K562 (cell line): ENCODE measurements at regions not wholly inside any gene's neighbourhood (a gene's known extent, or its start where the extent isn't known, plus 50 kb on each side); places are given as distances from the start of the nearest gene placed in this dataset.

Experiments
- ATAC-seq: fragments of 200-7000 bp; cut with Tn5 transposase; 3 replicates; pipeline ENCODE4 v1.9.1; 2020; ENCODE audit warnings: moderate library complexity
- BruUV-seq: library from RNA; stranded (reverse); fragments of 400-500 nt; replicated peaks from 2 replicates; lab custom pipeline; 2021; lab: Mats Ljungman, UMichigan
- CTCF ChIA-PET: fragments of 300-600 bp; formaldehyde crosslinking; extraction: SDS; loops from one replicate; lab custom pipeline; 2021; ENCODE audit warnings: low intra/inter-chr PET ratio; lab: Yijun Ruan, JAX
- POLR2A ChIA-PET: fragments of 300-600, 350-650 bp; sonication (Branson Sonifier 250); formaldehyde crosslinking; extraction: SDS; loops from one replicate; lab custom pipeline; 2021; ENCODE audit warnings: antibody characterized with exemption, inconsistent platforms; lab: Yijun Ruan, JAX
- DNase-seq, 4 experiments: peaks; one replicate each; pipeline versions ENCODE4 v3.0.0 to v3.0.0-alpha.2; 2011 to 2018; ENCODE audit warnings: low spot score in 3 of 4, mixed read lengths in 3 of 4; ENCODE audit errors: extremely low read depth in 1 of 4
- FAIRE-seq: peaks from 2 replicates; lab custom pipeline; 2011; peaks lifted over from hg19 to GRCh38; lab: Jason Lieb, UNC
- H2AFZ ChIP-seq: 2 replicates; pipeline ENCODE4 v1.6.0; 2011; ENCODE audit warnings: low read depth, low read length, control low read depth, inconsistent platforms
- H3K27ac ChIP-seq: fragments of 200-600 bp; 3 replicates; pipeline ENCODE4 v1.8.0; 2011; ENCODE audit warnings: low read depth, mild to moderate bottlenecking, control low read depth, inconsistent platforms, low read length, moderate library complexity, mixed read lengths; ENCODE audit errors: extremely low read depth
- H3K27me3 ChIP-seq, 2 experiments: fragments of 300-600 bp in 1 of 2; 2 replicates in 1 of 2; 3 replicates in 1 of 2; pipeline versions ENCODE4 v1.6.0 to v1.8.0; 2011; ENCODE audit warnings: inconsistent platforms in 2 of 2, low read length in 2 of 2, mild to moderate bottlenecking in 1 of 2, mixed read lengths in 1 of 2, moderate library complexity in 1 of 2; ENCODE audit not compliant: control insufficient read depth in 2 of 2, insufficient read depth in 2 of 2
- H3K36me3 ChIP-seq: fragments of 300-600 bp; 3 replicates; pipeline ENCODE4 v1.8.0; 2011; ENCODE audit warnings: mild to moderate bottlenecking, low read length, inconsistent platforms; ENCODE audit not compliant: control insufficient read depth, insufficient read depth
- H3K4me1 ChIP-seq, 2 experiments: fragments of 200-600 bp in 1 of 2; replicated peaks in 1 of 2; 2 replicates in 1 of 2; 3 replicates in 1 of 2; pipeline versions ENCODE4 v1.5.1 to v1.8.0; 2011; ENCODE audit warnings: inconsistent platforms in 2 of 2, low read length in 2 of 2, mild to moderate bottlenecking in 1 of 2, mixed read lengths in 1 of 2, moderate library complexity in 1 of 2; ENCODE audit not compliant: control insufficient read depth in 2 of 2, insufficient read depth in 2 of 2
- H3K4me2 ChIP-seq: 2 replicates; pipeline ENCODE4 v1.6.1; 2011; ENCODE audit warnings: low read length, control low read depth, inconsistent platforms, mixed read lengths; ENCODE audit not compliant: insufficient read depth
- H3K4me3 ChIP-seq: fragments of 200-600 bp; sonication (generic), shearing (Covaris generic); 2 replicates; pipeline ENCODE4 v1.5.1; 2016; ENCODE audit warnings: control low read depth, inconsistent platforms
- H3K79me2 ChIP-seq: fragments of 200-600 bp; 3 replicates; pipeline ENCODE4 v1.8.0; 2011; ENCODE audit warnings: low read length, inconsistent platforms; ENCODE audit not compliant: control insufficient read depth, insufficient read depth
- H3K9ac ChIP-seq, 2 experiments: 2 replicates each; pipeline versions ENCODE4 v1.6.0 to v1.6.1; 2011; ENCODE audit warnings: low read depth in 2 of 2, low read length in 2 of 2, control low read depth in 1 of 2, inconsistent platforms in 1 of 2, mild to moderate bottlenecking in 1 of 2, mixed read lengths in 1 of 2; ENCODE audit not compliant: insufficient read depth in 1 of 2
- H3K9me1 ChIP-seq: one replicate; pipeline ENCODE4 v1.6.0; 2011; ENCODE audit warnings: inconsistent platforms, mild to moderate bottlenecking, low read length, moderate library complexity; ENCODE audit not compliant: control insufficient read depth, insufficient read depth
- H3K9me3 ChIP-seq: replicated peaks from 2 replicates; pipeline ENCODE4 v1.5.1; 2011; ENCODE audit warnings: low read depth, low read length, inconsistent platforms; ENCODE audit not compliant: control insufficient read depth, insufficient read depth
- H4K20me1 ChIP-seq: replicated peaks from 2 replicates; pipeline ENCODE4 v1.6.1; 2011; ENCODE audit warnings: low read length, inconsistent platforms, mixed read lengths; ENCODE audit not compliant: control insufficient read depth, insufficient read depth
- CREM ChIP-seq: IDR thresholded peaks from 2 replicates; pipeline ENCODE4 v1.6.1; 2014; ENCODE audit warnings: antibody characterized with exemption, low read depth
- GATAD2B ChIP-seq: fragments of 450-650 bp; IDR thresholded peaks from 2 replicates; pipeline ENCODE4 v1.6.1; 2017; ENCODE audit warnings: mild to moderate bottlenecking, borderline replicate concordance
- RAD21 ChIP-seq, 2 experiments: fragments of 250-450 bp in 1 of 2; fragments of 450-650 bp in 1 of 2; sonication (Bioruptor Pico) in 1 of 2; formaldehyde crosslinking in 1 of 2; IDR thresholded peaks in 1 of 2; conservative IDR thresholded peaks in 1 of 2; 2 replicates each; pipeline versions ENCODE4 v1.4.0 to v1.8.0; 2020 to 2022; ENCODE audit warnings: mild to moderate bottlenecking in 2 of 2, moderate library complexity in 1 of 2
- RBBP5 ChIP-seq: fragments of 200-600 bp; sonication (generic); IDR thresholded peaks from 2 replicates; pipeline ENCODE4 v1.6.1; 2012; ENCODE audit warnings: borderline replicate concordance, mild to moderate bottlenecking, low read length, control low read depth, inconsistent platforms; ENCODE audit not compliant: insufficient read depth, poor library complexity, severe bottlenecking
- SIX5 ChIP-seq, 2 experiments: IDR thresholded peaks; 2 replicates each; pipeline ENCODE4 v1.6.1; 2011; ENCODE audit warnings: low read length in 2 of 2, borderline replicate concordance in 1 of 2, low read depth in 1 of 2, mild to moderate bottlenecking in 1 of 2, moderate library complexity in 1 of 2; ENCODE audit not compliant: insufficient read depth in 1 of 2
- ZNF445 ChIP-seq: fragments of 250-450 bp; sonication (Bioruptor Pico); IDR thresholded peaks from 2 replicates; pipeline ENCODE4 v1.4.0; 2020; ENCODE audit warnings: low read depth, mild to moderate bottlenecking, moderate library complexity
- ZNF57 ChIP-seq: fragments of 450-650 bp; formaldehyde crosslinking; IDR thresholded peaks from 2 replicates; pipeline ENCODE4 v1.4.0; 2020; ENCODE audit warnings: mild to moderate bottlenecking, moderate library complexity
- ZNF75A ChIP-seq: fragments of 450-650 bp; formaldehyde crosslinking; IDR thresholded peaks from 2 replicates; pipeline ENCODE4 v1.4.0; 2020; ENCODE audit warnings: mild to moderate bottlenecking
- ZNF76 ChIP-seq: fragments of 250-450 bp; sonication (Bioruptor Pico); IDR thresholded peaks from 2 replicates; pipeline ENCODE4 v1.4.0; 2020; ENCODE audit warnings: mild to moderate bottlenecking, moderate library complexity, borderline replicate concordance
- WGBS: fragments of 100-300 bp; shearing (Covaris generic); methylation state at CpG from one replicate; pipeline ENCODE4 v1.1.6; 2016; ENCODE audit warnings: low coverage, mixed read lengths; ENCODE audit not compliant: insufficient coverage; ENCODE audit errors: missing lambda C conversion rate; 5-methylcytosine and 5-hydroxymethylcytosine counted together
- in situ Hi-C: fragments of 300-500 bp; cut with MboI; formaldehyde crosslinking; loops from 4 replicates; pipeline ENCODE4 v1.15.0; 2018; ENCODE audit warnings: inconsistent platforms, mixed read lengths
- intact Hi-C: fragments of 100-400 bp; cut with micrococcal nuclease; formaldehyde crosslinking; loops from 2 replicates; pipeline ENCODE4 v1.14.2; 2022
- TF ChIP-seq, protein P1 (sequence below): fragments of 250-450 bp; sonication (Bioruptor Pico); IDR thresholded peaks from 2 replicates; pipeline ENCODE4 v1.8.0; 2021; ENCODE audit warnings: moderate library complexity, mild to moderate bottlenecking, inconsistent platforms
- TF ChIP-seq, protein P2 (sequence below): fragments of 450-650 bp; formaldehyde crosslinking; IDR thresholded peaks from 2 replicates; pipeline ENCODE4 v1.4.0; 2022; ENCODE audit warnings: missing genetic modification characterization
- TF ChIP-seq, protein P3 (sequence below): fragments of 450-650 bp; formaldehyde crosslinking; IDR thresholded peaks from 2 replicates; pipeline ENCODE4 v1.4.0; 2022; ENCODE audit warnings: mild to moderate bottlenecking, moderate library complexity
- TF ChIP-seq, protein P4 (sequence below): sonication (generic); formaldehyde crosslinking; IDR thresholded peaks from 2 replicates; pipeline ENCODE4 v1.8.1; 2022; ENCODE audit warnings: missing genetic modification reagents
- TF ChIP-seq, protein P5 (sequence below): fragments of 250-450 bp; sonication (Bioruptor Pico); IDR thresholded peaks from 2 replicates; pipeline ENCODE4 v1.6.1; 2021; ENCODE audit warnings: mild to moderate bottlenecking
- TF ChIP-seq, protein P6 (sequence below): fragments of 450-650 bp; formaldehyde crosslinking; IDR thresholded peaks from 2 replicates; pipeline ENCODE4 v1.4.0; 2020; ENCODE audit warnings: mild to moderate bottlenecking, moderate library complexity

DNA sequence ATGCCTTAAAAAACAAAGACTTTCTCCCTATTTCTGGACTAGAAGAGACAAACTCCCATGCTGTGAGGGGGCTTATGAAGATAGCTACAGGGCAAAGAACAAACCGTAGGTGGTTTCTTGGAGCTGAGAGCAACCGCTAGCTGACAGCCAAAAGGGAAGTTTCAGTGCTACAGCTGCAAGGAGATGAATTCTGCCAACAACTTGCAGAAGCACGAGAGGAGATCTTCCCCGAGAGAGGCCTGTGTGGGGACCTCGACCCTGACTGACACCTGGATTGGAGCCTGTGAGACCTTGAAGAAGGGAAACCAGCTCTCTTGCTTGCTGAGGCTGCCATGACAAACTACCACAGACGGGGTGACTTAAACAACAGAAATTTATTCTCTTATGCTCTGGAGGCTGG is 183.8 kb upstream of the VCX3A start (continued):
- TF ChIP-seq SIX5 (IDR thresholded peaks at IDR 0.05; ENCODE audit: borderline replicate concordance in 1 of 2, insufficient read depth in 1 of 2, low read depth in 1 of 2, low read length in 2 of 2) (no peak), RBBP5 (no peak), RAD21 (CRISPR knock-in tag; conservative IDR thresholded peaks at IDR 0.05 in 1 of 2, IDR thresholded peaks at IDR 0.05 in 1 of 2) (no peak), CREM (no peak), ZNF76 (no peak), GATAD2B (no peak)
- TF ChIP-seq, protein P1, sequence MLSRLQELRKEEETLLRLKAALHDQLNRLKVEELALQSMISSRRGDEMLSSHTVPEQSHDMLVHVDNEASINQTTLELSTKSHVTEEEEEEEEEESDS = no peak
- TF ChIP-seq, protein P2, sequence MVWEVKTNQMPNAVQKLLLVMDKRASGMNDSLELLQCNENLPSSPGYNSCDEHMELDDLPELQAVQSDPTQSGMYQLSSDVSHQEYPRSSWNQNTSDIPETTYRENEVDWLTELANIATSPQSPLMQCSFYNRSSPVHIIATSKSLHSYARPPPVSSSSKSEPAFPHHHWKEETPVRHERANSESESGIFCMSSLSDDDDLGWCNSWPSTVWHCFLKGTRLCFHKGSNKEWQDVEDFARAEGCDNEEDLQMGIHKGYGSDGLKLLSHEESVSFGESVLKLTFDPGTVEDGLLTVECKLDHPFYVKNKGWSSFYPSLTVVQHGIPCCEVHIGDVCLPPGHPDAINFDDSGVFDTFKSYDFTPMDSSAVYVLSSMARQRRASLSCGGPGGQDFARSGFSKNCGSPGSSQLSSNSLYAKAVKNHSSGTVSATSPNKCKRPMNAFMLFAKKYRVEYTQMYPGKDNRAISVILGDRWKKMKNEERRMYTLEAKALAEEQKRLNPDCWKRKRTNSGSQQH (CRISPR knock-in tag) = no peak

DNA sequence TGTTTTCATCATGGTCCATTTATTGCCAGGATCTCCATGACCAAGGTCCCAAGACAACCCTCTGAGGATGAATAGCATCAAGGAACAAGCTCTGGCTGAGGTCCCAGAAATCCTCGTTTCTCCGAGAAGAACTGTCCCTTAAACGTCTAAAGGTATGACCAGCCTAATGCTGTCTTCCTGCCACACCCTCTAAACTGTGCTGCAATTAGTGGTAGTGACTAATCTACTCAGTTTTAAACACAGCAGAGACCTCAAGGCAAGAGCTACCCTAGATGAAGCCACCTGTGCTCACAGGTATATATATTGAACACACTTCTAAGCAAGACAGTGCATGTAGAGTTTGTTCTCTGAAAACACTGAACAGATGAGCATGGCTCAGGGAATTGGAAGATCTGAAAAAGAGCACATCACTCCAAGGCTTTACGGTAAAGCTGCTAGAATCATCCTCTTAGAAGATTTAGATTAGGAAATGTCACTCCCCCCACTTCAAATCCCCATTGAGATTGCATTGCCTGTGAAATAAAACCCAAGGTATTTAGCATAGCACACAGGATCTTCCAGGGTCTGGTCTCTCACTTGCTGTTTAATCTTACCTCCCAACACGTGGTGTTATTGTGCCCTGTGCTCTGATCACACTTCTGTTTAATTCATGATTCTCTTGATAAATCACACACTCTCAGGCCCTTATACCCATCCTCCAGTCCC is 173.9 kb upstream of the VCX3A start:
- Histone ChIP-seq H3K27me3 (no peaks in the 10 kb centered on the region), H3K4me3 (no peak overlapping the region), H3K36me3 (no peaks in the 10 kb centered on the region), H3K9ac (no peak overlapping the region), H4K20me1 (no peaks in the 10 kb centered on the region), H3K9me3 (0 out of 2 replicates have a peak, but pooled peaks cover 2% of the 10 kb centered on the region), H3K4me2 (no peak overlapping the region), H3K9me1 (no peaks in the 10 kb centered on the region), H2AFZ (no peak overlapping the region), H3K79me2 (no peaks in the 10 kb centered on the region), H3K27ac (no peak overlapping the region), H3K4me1 (no peaks in the 10 kb centered on the region)
- DNase-seq (no peak), ATAC-seq (no peak), FAIRE-seq (no peak)
- ChIA-PET CTCF (no interaction called here), POLR2A (no interaction called here)
- intact Hi-C loops = no loop called here
- BruUV-seq = no TSS peak
- in situ Hi-C loops = no loop called here
- WGBS = 1% methylated on average over 5 of the region's 5 CpGs
- TF ChIP-seq, protein P3, sequence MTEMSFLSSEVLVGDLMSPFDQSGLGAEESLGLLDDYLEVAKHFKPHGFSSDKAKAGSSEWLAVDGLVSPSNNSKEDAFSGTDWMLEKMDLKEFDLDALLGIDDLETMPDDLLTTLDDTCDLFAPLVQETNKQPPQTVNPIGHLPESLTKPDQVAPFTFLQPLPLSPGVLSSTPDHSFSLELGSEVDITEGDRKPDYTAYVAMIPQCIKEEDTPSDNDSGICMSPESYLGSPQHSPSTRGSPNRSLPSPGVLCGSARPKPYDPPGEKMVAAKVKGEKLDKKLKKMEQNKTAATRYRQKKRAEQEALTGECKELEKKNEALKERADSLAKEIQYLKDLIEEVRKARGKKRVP (CRISPR knock-in tag) = no peak
- TF ChIP-seq, protein P4, sequence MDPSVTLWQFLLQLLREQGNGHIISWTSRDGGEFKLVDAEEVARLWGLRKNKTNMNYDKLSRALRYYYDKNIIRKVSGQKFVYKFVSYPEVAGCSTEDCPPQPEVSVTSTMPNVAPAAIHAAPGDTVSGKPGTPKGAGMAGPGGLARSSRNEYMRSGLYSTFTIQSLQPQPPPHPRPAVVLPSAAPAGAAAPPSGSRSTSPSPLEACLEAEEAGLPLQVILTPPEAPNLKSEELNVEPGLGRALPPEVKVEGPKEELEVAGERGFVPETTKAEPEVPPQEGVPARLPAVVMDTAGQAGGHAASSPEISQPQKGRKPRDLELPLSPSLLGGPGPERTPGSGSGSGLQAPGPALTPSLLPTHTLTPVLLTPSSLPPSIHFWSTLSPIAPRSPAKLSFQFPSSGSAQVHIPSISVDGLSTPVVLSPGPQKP (CRISPR knock-in tag) = no peak
- TF ChIP-seq ZNF57 (no peak), ZNF445 (CRISPR knock-in tag) (no peak), ZNF76 (no peak), ZNF75A (CRISPR knock-in tag) (no peak)
- TF ChIP-seq, protein P5, sequence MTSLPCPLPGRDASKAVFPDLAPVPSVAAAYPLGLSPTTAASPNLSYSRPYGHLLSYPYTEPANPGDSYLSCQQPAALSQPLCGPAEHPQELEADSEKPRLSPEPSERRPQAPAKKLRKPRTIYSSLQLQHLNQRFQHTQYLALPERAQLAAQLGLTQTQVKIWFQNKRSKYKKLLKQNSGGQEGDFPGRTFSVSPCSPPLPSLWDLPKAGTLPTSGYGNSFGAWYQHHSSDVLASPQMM (CRISPR knock-in tag) = no peak
- TF ChIP-seq, protein P6, sequence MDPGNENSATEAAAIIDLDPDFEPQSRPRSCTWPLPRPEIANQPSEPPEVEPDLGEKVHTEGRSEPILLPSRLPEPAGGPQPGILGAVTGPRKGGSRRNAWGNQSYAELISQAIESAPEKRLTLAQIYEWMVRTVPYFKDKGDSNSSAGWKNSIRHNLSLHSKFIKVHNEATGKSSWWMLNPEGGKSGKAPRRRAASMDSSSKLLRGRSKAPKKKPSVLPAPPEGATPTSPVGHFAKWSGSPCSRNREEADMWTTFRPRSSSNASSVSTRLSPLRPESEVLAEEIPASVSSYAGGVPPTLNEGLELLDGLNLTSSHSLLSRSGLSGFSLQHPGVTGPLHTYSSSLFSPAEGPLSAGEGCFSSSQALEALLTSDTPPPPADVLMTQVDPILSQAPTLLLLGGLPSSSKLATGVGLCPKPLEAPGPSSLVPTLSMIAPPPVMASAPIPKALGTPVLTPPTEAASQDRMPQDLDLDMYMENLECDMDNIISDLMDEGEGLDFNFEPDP (CRISPR knock-in tag) = no peak
